ENCODE measurements at regions not wholly inside any gene's neighbourhood (a gene's known extent, or its start where the extent isn't known, plus 50 kb on each side); places are given as distances from the start of the nearest gene placed in this dataset.
"Not testable (repeated sequence)": the region's sequence is repeated elsewhere in the genome, so short reads cannot be mapped to it uniquely, and the experiment has no call there.

- DNase-seq = not testable (repeated sequence)
These were observed 4157.8 kb upstream of the TPTE start for GRCh38 chr21:6363591-6363990.

- DNase-seq = not testable (repeated sequence)
These were observed 4152.6 kb upstream of the TPTE start for GRCh38 chr21:6368824-6369223.

GRCh38 chr21:6373253-6373652, 4148.1 kb upstream of the TPTE start:
- DNase-seq = not testable (repeated sequence)

DNA sequence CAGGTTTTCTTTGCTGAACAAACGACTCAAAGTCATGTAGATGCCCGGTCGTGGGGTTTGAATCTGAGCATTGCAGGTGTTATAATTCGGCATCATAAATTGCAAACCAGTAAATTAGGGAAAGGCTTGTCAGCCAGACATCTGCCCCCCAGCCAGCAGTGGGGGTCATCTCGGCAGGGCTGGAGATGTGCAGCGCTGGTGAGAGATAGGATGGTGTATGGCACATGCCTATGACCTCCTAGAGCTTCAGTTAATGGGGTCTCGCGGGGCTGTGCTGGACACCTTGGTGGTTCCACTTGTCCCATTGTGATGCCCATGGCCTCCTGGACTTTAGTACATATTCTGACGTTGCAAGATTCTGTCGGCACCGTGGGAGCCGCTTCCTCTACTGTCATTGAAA, 4147.2 kb upstream of the TPTE start:
- DNase-seq = peak; percentile 26

DNA sequence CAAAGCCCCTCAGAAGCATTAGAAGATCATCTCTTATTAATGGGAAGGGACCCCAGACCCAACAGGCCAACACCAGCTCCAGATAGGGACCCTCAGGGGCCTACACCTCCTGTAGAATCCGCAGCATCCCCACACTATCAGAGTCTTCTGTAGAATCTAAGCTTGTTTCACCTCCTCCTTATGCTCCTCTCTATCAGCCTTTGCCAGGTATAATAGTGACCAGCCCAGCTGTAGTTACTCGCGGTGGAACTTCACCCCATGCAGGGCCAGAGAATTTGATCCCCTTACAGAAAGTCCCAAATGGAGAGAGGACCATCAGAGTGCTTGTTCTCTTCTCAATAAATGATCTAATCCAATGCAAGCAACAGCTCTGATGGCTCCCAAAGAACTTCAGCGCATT, 4146.5 kb upstream of the TPTE start:
- DNase-seq = peak; percentile 7

- not testable (repeated sequence) for DNase-seq
These were observed 4145.6 kb upstream of the TPTE start for GRCh38 chr21:6375776-6376175.

DNA sequence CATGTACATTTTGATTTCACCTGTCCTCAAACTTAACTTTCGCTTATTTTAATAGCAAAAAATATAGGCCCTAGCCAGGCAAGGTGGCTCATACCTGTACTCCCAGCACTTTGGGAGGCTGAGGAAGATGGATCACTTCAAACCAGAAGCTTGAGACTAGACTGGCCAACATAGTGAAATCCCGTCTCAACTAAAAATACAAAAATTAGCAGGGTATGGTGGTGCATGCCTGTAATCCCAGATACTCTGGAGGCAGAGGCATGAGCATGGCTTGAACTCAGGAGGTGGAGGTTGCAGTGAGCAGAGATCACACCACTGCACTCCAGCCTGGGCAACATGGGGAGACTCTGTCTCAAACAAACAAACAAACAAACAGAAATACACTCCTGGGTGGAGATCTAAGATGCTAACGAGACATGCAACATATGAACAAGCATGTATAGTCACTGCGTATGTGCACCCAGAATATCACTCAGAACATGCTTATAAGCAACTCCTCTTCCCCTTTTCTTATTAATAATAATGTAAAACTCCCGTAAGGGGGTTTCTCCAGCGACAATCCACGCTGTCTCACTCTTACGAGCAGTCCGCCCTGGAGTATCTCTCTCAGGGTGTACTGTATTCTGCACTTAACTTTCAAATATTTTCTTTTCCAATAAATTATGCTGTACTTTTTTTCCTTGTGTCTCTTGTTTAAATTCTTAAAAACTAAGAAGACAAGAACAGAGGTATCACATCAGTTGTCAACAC, 4144.9 kb upstream of the TPTE start:
- DNase-seq = not testable (repeated sequence)
